Stimulated activated CD8-positive, alpha-beta memory T cell treated with anti-CD3 and anti-CD28 coated beads, Interleukin-4, amount 100 ng/mL, for 4 hours (primary cell): ENCODE measurements at regions not wholly inside any gene's neighbourhood (a gene's known extent, or its start where the extent isn't known, plus 50 kb on each side); places are given as distances from the start of the nearest gene placed in this dataset.

ENCODE experiments used
- DNase-seq, 2 donors: peaks; one replicate each; pipeline ENCODE4 v3.0.0-alpha.2; 2020; ENCODE audit warnings: low read depth in 2 of 2, low spot score in 1 of 2

GRCh38 chr10:123402656-123403055 lies 248.5 kb downstream of the BUB3 start:
- no peak for DNase-seq

- no peak for DNase-seq
Measured at GRCh38 chr10:123404357-123404756, 250.2 kb downstream of the BUB3 start.

GRCh38 chr10:123408660-123409059 lies 254.5 kb downstream of the BUB3 start:
- DNase-seq: no peak

GRCh38 chr10:123409426-123409825 lies 255.2 kb downstream of the BUB3 start:
- no peak for DNase-seq

GRCh38 chr10:123409884-123410283 lies 255.7 kb downstream of the BUB3 start:
- DNase-seq: no peak

GRCh38 chr10:123413353-123413752 lies 252.8 kb upstream of the GPR26 start:
- DNase-seq: no peak

- DNase-seq: no peak
Measured at GRCh38 chr10:123415523-123415922, 250.6 kb upstream of the GPR26 start.

- no peak for DNase-seq
Measured at GRCh38 chr10:123417414-123417813, 248.7 kb upstream of the GPR26 start.

- no peak for DNase-seq
Measured at GRCh38 chr10:123421461-123421860, 244.7 kb upstream of the GPR26 start.

GRCh38 chr10:123422261-123422660 lies 243.9 kb upstream of the GPR26 start:
- no peak for DNase-seq

GRCh38 chr10:123424537-123424936 lies 241.6 kb upstream of the GPR26 start:
- DNase-seq: no peak

- no peak for DNase-seq
Measured at GRCh38 chr10:123425680-123426079, 240.5 kb upstream of the GPR26 start.

- DNase-seq: no peak
Measured at GRCh38 chr10:123427165-123427786, 238.9 kb upstream of the GPR26 start.

- DNase-seq: no peak
Measured at GRCh38 chr10:123428391-123428790, 237.8 kb upstream of the GPR26 start.

- DNase-seq: no peak
Measured at GRCh38 chr10:123429706-123430221, 236.4 kb upstream of the GPR26 start.

GRCh38 chr10:123433539-123433938 lies 232.6 kb upstream of the GPR26 start:
- DNase-seq: no peak

- no peak for DNase-seq
Measured at GRCh38 chr10:123434435-123435039, 231.6 kb upstream of the GPR26 start.

- DNase-seq: no peak
Measured at GRCh38 chr10:123442901-123443300, 223.3 kb upstream of the GPR26 start.

GRCh38 chr10:123443924-123444323 lies 222.2 kb upstream of the GPR26 start:
- no peak for DNase-seq

GRCh38 chr10:123445261-123445775 lies 220.8 kb upstream of the GPR26 start:
- DNase-seq: no peak

- DNase-seq: no peak
Measured at GRCh38 chr10:123446449-123447156, 219.6 kb upstream of the GPR26 start.
